ENCODE measurements at regions not wholly inside any gene's neighbourhood (a gene's known extent, or its start where the extent isn't known, plus 50 kb on each side); places are given as distances from the start of the nearest gene placed in this dataset.

- DNase-seq: no peak
Measured at GRCh38 chr5:175235251-175235960, 208.6 kb downstream of the DRD1 start.

GRCh38 chr5:175230299-175230698 lies 213.7 kb downstream of the DRD1 start:
- no peak for DNase-seq

GRCh38 chr5:175226506-175226905 lies 217.5 kb downstream of the DRD1 start:
- DNase-seq: no peak

- peak; percentile 78 for DNase-seq
Measured at GRCh38 chr5:175223291-175223690, 220.7 kb downstream of the DRD1 start.

GRCh38 chr5:175222621-175223020 lies 221.4 kb downstream of the DRD1 start:
- peak; percentile 74 for DNase-seq

- DNase-seq: no peak
Measured at GRCh38 chr5:175220549-175220948, 223.4 kb downstream of the DRD1 start.

- DNase-seq: no peak
Measured at GRCh38 chr5:175219366-175219765, 224.6 kb downstream of the DRD1 start.

- DNase-seq: no peak
Measured at GRCh38 chr5:175216991-175217390, 227.0 kb downstream of the DRD1 start.

GRCh38 chr5:175215906-175216305 lies 228.1 kb downstream of the DRD1 start:
- DNase-seq: no peak

- DNase-seq: no peak
Measured at GRCh38 chr5:175214152-175214551, 229.8 kb downstream of the DRD1 start.

- no peak for DNase-seq
Measured at GRCh38 chr5:175211956-175212756, 231.8 kb downstream of the DRD1 start.

- DNase-seq: no peak
Measured at GRCh38 chr5:175207321-175208040, 236.5 kb downstream of the DRD1 start.

- DNase-seq: no peak
Measured at GRCh38 chr5:175206669-175207068, 237.3 kb downstream of the DRD1 start.

- no peak for DNase-seq
Measured at GRCh38 chr5:175202463-175203068, 241.4 kb downstream of the DRD1 start.

- no peak for DNase-seq
Measured at GRCh38 chr5:175201393-175201792, 242.6 kb downstream of the DRD1 start.

GRCh38 chr5:175195698-175196656 lies 248.0 kb downstream of the DRD1 start:
- DNase-seq: peak; percentile 56

GRCh38 chr5:175181331-175181730 lies 262.7 kb downstream of the DRD1 start:
- DNase-seq: no peak

GRCh38 chr5:175170899-175171298 lies 273.1 kb downstream of the DRD1 start:
- DNase-seq: no peak

GRCh38 chr5:175168882-175169507 lies 275.0 kb downstream of the DRD1 start:
- no peak for DNase-seq

- peak; percentile 69 for DNase-seq
Measured at GRCh38 chr5:175166026-175166425, 278.0 kb downstream of the DRD1 start.

GRCh38 chr5:175163586-175164275 lies 280.3 kb downstream of the DRD1 start:
- DNase-seq: no peak

Measured in eye (tissue), 1 donor.